ENCODE measurements at regions not wholly inside any gene's neighbourhood (a gene's known extent, or its start where the extent isn't known, plus 50 kb on each side); places are given as distances from the start of the nearest gene placed in this dataset.

GRCh38 chr2:15752552-15753232 lies 161.0 kb downstream of the DDX1 start:
- WGBS, 2 donors, result 94 to 96% methylated on average over 2 of the region's 2 CpGs
- no peak for TF ChIP-seq CTCF (IDR thresholded peaks at IDR 0.05)
- TF ChIP-seq POLR2A (IDR thresholded peaks at IDR 0.05), result no peak

DNA sequence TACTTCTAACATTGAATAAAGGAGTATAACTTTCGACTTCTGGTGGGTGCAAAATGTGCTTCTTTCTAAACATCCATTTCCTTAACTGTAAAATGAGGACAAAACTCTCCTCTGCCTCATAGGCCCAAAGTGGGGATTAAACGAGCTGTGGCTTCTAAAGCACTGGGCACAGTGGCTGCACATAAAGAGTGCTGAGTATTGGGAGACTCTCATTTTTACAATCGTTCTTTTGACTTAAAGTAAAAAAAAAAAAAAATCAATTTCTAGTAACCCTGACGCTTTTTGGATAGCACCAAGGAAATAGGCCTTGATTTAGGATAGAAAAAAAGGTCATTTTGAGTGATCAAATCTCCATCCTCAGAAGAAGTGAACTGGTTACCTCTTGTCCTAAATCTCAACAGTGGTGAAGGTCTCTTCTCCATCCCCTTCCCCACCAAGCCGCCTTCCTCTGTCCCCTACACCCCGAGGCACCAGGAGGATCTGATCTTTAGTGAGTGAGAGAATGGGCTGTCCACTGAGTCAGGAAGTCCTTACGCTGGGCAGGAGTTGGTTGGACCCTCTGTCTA lies 161.6 kb downstream of the DDX1 start:
- no peak for TF ChIP-seq POLR2A (IDR thresholded peaks at IDR 0.05)
- TF ChIP-seq CTCF (IDR thresholded peaks at IDR 0.05), result no peak
- Histone ChIP-seq H3K27ac (no peak overlapping the region), H3K9me3 (no peaks in the 10 kb centered on the region), H3K4me1 (peaks cover 10 to 19% of the 10 kb centered on the region in 2 donors), H3K4me3 (replicated peaks in 1 of 3) (no peak overlapping the region), H3K27me3 (no peaks in the 10 kb centered on the region), H3K36me3 (no peaks in the 10 kb centered on the region)
- WGBS, 2 donors, result 71 to 78% methylated on average over 7 of the region's 7 CpGs
- intact Hi-C loops (cut with DNase I), result no loop called here
- no peak for DNase-seq

More at GRCh38 chr2:15752552-15753232, 161.0 kb downstream of the DDX1 start:
- no peaks in the 10 kb centered on the region for H3K27me3 ChIP-seq
- peaks cover 10 to 24% of the 10 kb centered on the region in 2 donors for H3K4me1 ChIP-seq
- H3K4me3 ChIP-seq (replicated peaks in 1 of 3), result no peak overlapping the region
- DNase-seq, result no peak
- H3K27ac ChIP-seq, result no peak overlapping the region
- H3K9me3 ChIP-seq, result no peaks in the 10 kb centered on the region
- intact Hi-C loops (cut with DNase I), result no loop called here
- H3K36me3 ChIP-seq, result no peaks in the 10 kb centered on the region

DNA sequence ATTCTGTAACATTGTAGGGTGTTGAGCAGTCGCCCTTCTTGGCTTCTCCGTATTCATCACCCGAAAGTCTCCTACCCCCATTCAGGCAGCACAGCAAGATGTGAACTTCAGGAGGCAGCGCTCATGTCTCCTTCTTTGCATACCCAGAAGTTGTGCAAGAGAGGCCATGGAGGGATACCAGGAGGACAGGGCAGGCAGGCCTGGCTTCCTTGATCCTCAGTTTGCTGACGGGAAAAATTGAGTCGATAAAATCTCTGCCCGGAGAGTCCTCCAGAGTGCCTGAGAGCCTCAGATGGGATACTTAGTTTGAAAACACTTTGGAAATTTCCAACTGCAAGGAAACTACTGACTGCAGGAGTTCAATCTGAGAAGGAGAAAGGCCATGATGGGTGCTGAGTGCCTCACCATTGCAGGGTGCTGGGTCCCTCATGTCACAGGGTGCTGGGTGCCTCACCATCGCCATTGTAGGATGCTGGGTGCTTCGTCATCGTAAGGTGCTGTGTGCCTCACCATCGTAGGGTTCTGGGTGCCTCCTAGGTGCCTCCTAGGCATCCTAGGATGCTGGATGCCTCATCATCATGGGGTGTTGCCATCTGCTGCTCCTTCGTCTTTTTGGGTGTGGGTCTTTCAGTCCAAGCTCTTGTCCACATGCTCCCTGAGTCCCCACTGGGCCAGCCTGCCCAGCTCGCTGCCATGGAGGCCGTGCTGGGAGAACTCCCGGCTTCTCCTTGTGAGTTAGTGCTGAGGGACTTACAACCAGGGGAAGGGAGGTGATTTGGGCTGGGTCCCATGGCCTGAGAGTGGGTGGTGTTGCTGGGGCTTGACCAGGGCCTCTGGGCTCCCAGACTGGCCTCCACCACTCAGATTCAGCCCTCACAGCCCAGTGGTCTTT lies 162.4 kb downstream of the DDX1 start:
- no peaks in the 10 kb centered on the region for H3K9me3 ChIP-seq
- intact Hi-C loops (cut with DNase I), result no loop called here
- no peaks in the 10 kb centered on the region for H3K27me3 ChIP-seq
- H3K4me3 ChIP-seq (replicated peaks in 1 of 3), result no peak overlapping the region
- H3K4me1 ChIP-seq, result peaks cover 7 to 12% of the 10 kb centered on the region in 2 donors
- no peaks in the 10 kb centered on the region for H3K36me3 ChIP-seq
- WGBS, 2 donors, result 89 to 93% methylated on average over 15 of the region's 15 CpGs
- no peak for DNase-seq
- no peak overlapping the region for H3K27ac ChIP-seq
- no peak for TF ChIP-seq POLR2A (IDR thresholded peaks at IDR 0.05)
- no peak for TF ChIP-seq CTCF (IDR thresholded peaks at IDR 0.05)

GRCh38 chr2:15754703-15755099 lies 163.0 kb downstream of the DDX1 start:
- Histone ChIP-seq H3K4me1 (peaks cover under 1 to 6% of the 10 kb centered on the region in 2 donors), H3K36me3 (no peaks in the 10 kb centered on the region), H3K27ac (no peak overlapping the region), H3K9me3 (no peaks in the 10 kb centered on the region), H3K4me3 (replicated peaks in 1 of 3) (no peak overlapping the region), H3K27me3 (no peaks in the 10 kb centered on the region)
- TF ChIP-seq POLR2A (IDR thresholded peaks at IDR 0.05), result no peak
- no peak for TF ChIP-seq CTCF (IDR thresholded peaks at IDR 0.05)
- 75 to 86% methylated on average over 5 of the region's 5 CpGs for WGBS, 2 donors
- no peak for DNase-seq
- intact Hi-C loops (cut with DNase I), result no loop called here

Data from thyroid gland (tissue), 4 donors.